ENCODE measurements at regions not wholly inside any gene's neighbourhood (a gene's known extent, or its start where the extent isn't known, plus 50 kb on each side); places are given as distances from the start of the nearest gene placed in this dataset.

DNA sequence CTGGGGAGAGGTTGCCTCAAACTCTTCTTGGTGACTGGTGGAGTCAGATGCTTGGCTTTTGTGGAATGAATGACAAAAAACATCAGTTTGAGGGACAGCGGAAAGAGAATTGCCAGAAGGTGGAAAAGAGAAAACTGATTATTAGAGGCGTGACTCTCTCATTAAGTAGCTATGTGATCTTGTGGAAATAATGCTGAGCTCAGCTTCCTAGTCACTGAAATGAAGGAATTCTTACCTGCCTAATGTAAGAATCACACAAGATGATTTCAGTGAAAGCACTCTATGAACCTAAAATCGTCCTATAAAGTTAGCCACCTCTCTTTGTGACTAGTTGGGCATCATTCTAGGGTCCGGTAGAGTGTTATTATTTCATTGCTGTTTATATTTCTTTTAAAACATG is 498.8 kb downstream of the TMEM135 start:
- no peak for TF ChIP-seq ARNTL (CRISPR knock-in tag; IDR thresholded peaks at IDR 0.05; ENCODE audit: borderline replicate concordance, low read depth)
- TF ChIP-seq, protein P1, sequence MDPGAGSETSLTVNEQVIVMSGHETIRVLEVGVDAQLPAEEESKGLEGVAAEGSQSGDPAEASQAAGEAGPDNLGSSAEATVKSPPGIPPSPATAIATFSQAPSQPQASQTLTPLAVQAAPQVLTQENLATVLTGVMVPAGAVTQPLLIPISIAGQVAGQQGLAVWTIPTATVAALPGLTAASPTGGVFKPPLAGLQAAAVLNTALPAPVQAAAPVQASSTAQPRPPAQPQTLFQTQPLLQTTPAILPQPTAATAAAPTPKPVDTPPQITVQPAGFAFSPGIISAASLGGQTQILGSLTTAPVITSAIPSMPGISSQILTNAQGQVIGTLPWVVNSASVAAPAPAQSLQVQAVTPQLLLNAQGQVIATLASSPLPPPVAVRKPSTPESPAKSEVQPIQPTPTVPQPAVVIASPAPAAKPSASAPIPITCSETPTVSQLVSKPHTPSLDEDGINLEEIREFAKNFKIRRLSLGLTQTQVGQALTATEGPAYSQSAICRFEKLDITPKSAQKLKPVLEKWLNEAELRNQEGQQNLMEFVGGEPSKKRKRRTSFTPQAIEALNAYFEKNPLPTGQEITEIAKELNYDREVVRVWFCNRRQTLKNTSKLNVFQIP (CRISPR knock-in tag; IDR thresholded peaks at IDR 0.05; ENCODE audit: borderline replicate concordance, low read depth) = no peak
- no peak for TF ChIP-seq ESRRG (CRISPR knock-in tag; IDR thresholded peaks at IDR 0.05)
- TF ChIP-seq ZFP3 (CRISPR knock-in tag; IDR thresholded peaks at IDR 0.05) = no peak
- TF ChIP-seq, protein P2, sequence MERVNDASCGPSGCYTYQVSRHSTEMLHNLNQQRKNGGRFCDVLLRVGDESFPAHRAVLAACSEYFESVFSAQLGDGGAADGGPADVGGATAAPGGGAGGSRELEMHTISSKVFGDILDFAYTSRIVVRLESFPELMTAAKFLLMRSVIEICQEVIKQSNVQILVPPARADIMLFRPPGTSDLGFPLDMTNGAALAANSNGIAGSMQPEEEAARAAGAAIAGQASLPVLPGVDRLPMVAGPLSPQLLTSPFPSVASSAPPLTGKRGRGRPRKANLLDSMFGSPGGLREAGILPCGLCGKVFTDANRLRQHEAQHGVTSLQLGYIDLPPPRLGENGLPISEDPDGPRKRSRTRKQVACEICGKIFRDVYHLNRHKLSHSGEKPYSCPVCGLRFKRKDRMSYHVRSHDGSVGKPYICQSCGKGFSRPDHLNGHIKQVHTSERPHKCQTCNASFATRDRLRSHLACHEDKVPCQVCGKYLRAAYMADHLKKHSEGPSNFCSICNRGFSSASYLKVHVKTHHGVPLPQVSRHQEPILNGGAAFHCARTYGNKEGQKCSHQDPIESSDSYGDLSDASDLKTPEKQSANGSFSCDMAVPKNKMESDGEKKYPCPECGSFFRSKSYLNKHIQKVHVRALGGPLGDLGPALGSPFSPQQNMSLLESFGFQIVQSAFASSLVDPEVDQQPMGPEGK (CRISPR knock-in tag; IDR thresholded peaks at IDR 0.05; ENCODE audit: borderline replicate concordance) = no peak
- no peak for TF ChIP-seq ZC3H10 (CRISPR knock-in tag; IDR thresholded peaks at IDR 0.05)
- TF ChIP-seq ZFP30 (CRISPR knock-in tag; IDR thresholded peaks at IDR 0.05) = no peak
- TF ChIP-seq, protein P3, sequence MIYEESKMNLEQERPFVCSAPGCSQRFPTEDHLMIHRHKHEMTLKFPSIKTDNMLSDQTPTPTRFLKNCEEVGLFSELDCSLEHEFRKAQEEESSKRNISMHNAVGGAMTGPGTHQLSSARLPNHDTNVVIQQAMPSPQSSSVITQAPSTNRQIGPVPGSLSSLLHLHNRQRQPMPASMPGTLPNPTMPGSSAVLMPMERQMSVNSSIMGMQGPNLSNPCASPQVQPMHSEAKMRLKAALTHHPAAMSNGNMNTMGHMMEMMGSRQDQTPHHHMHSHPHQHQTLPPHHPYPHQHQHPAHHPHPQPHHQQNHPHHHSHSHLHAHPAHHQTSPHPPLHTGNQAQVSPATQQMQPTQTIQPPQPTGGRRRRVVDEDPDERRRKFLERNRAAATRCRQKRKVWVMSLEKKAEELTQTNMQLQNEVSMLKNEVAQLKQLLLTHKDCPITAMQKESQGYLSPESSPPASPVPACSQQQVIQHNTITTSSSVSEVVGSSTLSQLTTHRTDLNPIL (CRISPR knock-in tag; IDR thresholded peaks at IDR 0.05; ENCODE audit: low read depth) = no peak
- no peak for TF ChIP-seq GLIS3 (CRISPR knock-in tag; IDR thresholded peaks at IDR 0.05)
- TF ChIP-seq BACH2 (CRISPR knock-in tag; IDR thresholded peaks at IDR 0.05; ENCODE audit: borderline replicate concordance) = no peak
- no peak for TF ChIP-seq RARB (CRISPR knock-in tag; IDR thresholded peaks at IDR 0.05)
